NCI-H146 (cell line): ENCODE measurements at regions not wholly inside any gene's neighbourhood (a gene's known extent, or its start where the extent isn't known, plus 50 kb on each side); places are given as distances from the start of the nearest gene placed in this dataset.
"Not testable (repeated sequence)": the region's sequence is repeated elsewhere in the genome, so short reads cannot be mapped to it uniquely, and the experiment has no call there.

Source experiments
- DNase-seq: peaks from one replicate; lab custom pipeline; 2025; lab: John Stamatoyannopoulos, UW

GRCh38 chr11:24171869-24172268 is 325.0 kb upstream of the LUZP2 start:
- DNase-seq = no peak

- DNase-seq = no peak
Observed at GRCh38 chr11:24181395-24182047, 315.3 kb upstream of the LUZP2 start.

GRCh38 chr11:24185535-24185934 is 311.3 kb upstream of the LUZP2 start:
- DNase-seq = not testable (repeated sequence)

GRCh38 chr11:24196733-24197132 is 300.1 kb upstream of the LUZP2 start:
- no peak for DNase-seq

- DNase-seq = no peak
Observed at GRCh38 chr11:24198481-24198880, 298.4 kb upstream of the LUZP2 start.

- DNase-seq = no peak
Observed at GRCh38 chr11:24199461-24199860, 297.4 kb upstream of the LUZP2 start.

GRCh38 chr11:24206030-24206429 is 290.8 kb upstream of the LUZP2 start:
- DNase-seq = no peak

GRCh38 chr11:24206511-24206910 is 290.3 kb upstream of the LUZP2 start:
- DNase-seq = no peak

GRCh38 chr11:24216488-24216887 is 280.4 kb upstream of the LUZP2 start:
- DNase-seq = no peak

- DNase-seq = not testable (repeated sequence)
Observed at GRCh38 chr11:24217319-24217718, 279.5 kb upstream of the LUZP2 start.

GRCh38 chr11:24225501-24225900 is 271.4 kb upstream of the LUZP2 start:
- DNase-seq = no peak

GRCh38 chr11:24226606-24227005 is 270.2 kb upstream of the LUZP2 start:
- no peak for DNase-seq

- DNase-seq = no peak
Observed at GRCh38 chr11:24233041-24233440, 263.8 kb upstream of the LUZP2 start.

GRCh38 chr11:24234822-24235508 is 261.9 kb upstream of the LUZP2 start:
- no peak for DNase-seq

GRCh38 chr11:24238771-24239645 is 257.8 kb upstream of the LUZP2 start:
- DNase-seq = no peak

GRCh38 chr11:24239930-24240329 is 256.9 kb upstream of the LUZP2 start:
- DNase-seq = no peak

GRCh38 chr11:24240496-24241175 is 256.2 kb upstream of the LUZP2 start:
- DNase-seq = no peak

GRCh38 chr11:24246715-24247114 is 250.1 kb upstream of the LUZP2 start:
- DNase-seq = no peak

- no peak for DNase-seq
Observed at GRCh38 chr11:24247846-24248245, 249.0 kb upstream of the LUZP2 start.

- no peak for DNase-seq
Observed at GRCh38 chr11:24249921-24250320, 246.9 kb upstream of the LUZP2 start.

- no peak for DNase-seq
Observed at GRCh38 chr11:24253237-24253760, 243.6 kb upstream of the LUZP2 start.

GRCh38 chr11:24264868-24265267 is 232.0 kb upstream of the LUZP2 start:
- DNase-seq = no peak
